SK-N-SH (cell line): ENCODE measurements at regions not wholly inside any gene's neighbourhood (a gene's known extent, or its start where the extent isn't known, plus 50 kb on each side); places are given as distances from the start of the nearest gene placed in this dataset.
"Not testable (repeated sequence)": the region's sequence is repeated elsewhere in the genome, so short reads cannot be mapped to it uniquely, and the experiment has no call there.

Experiments
- CTCF ChIA-PET: fragments of 300-600, 350-600 bp; formaldehyde crosslinking; extraction: SDS; loops from one replicate; lab custom pipeline; 2021; lab: Yijun Ruan, JAX
- POLR2A ChIA-PET: fragments of 350-600 bp; sonication (Branson Sonifier 250); formaldehyde crosslinking; extraction: SDS; loops from one replicate; lab custom pipeline; 2020; ENCODE audit warnings: antibody characterized with exemption, inconsistent platforms; lab: Yijun Ruan, JAX
- DNase-seq: peaks from one replicate; pipeline ENCODE4 v3.0.0; 2012
- H2AFZ ChIP-seq: fragments of 200-600 bp; sonication (generic); 2 replicates; pipeline ENCODE4 v1.8.1; 2016; ENCODE audit warnings: antibody characterized with exemption, mild to moderate bottlenecking, low read depth
- H3F3A ChIP-seq: fragments of 200-600 bp; sonication (generic); replicated peaks from 2 replicates; pipeline ENCODE3; 2016; ENCODE audit warnings: antibody characterized with exemption, mild to moderate bottlenecking; ENCODE audit not compliant: insufficient read depth
- H3K27ac ChIP-seq, 2 experiments: fragments of 200-500 bp in 1 of 2; fragments of 200-600 bp in 1 of 2; sonication (Bioruptor generic) in 1 of 2; sonication (generic), shearing (Covaris generic) in 1 of 2; 2 replicates each; pipeline versions ENCODE4 v1.5.1 to v1.6.1; 2014 to 2016; ENCODE audit warnings: low read depth in 2 of 2, inconsistent platforms in 1 of 2, low read length in 1 of 2, mild to moderate bottlenecking in 1 of 2, mixed read lengths in 1 of 2
- H3K27me3 ChIP-seq: fragments of 200-600 bp; sonication (generic), shearing (Covaris generic); 2 replicates; pipeline ENCODE4 v1.6.1; 2016; ENCODE audit warnings: mixed run types; ENCODE audit not compliant: insufficient read depth
- H3K36me3 ChIP-seq, 2 experiments: fragments of 200-500 bp in 1 of 2; fragments of 200-600 bp in 1 of 2; sonication (Bioruptor generic) in 1 of 2; sonication (generic) in 1 of 2; replicated peaks in 1 of 2; 2 replicates each; pipeline versions ENCODE3 to v1.5.1; 2014 to 2016; ENCODE audit warnings: low read length in 1 of 2, mild to moderate bottlenecking in 1 of 2; ENCODE audit not compliant: insufficient read depth in 2 of 2, control insufficient read depth in 1 of 2
- H3K4me1 ChIP-seq, 2 experiments: fragments of 200-500 bp in 1 of 2; fragments of 200-600 bp in 1 of 2; sonication (Bioruptor generic) in 1 of 2; sonication (generic), shearing (Covaris generic) in 1 of 2; 2 replicates each; pipeline versions ENCODE4 v1.5.1 to v1.6.1; 2014 to 2016; ENCODE audit warnings: low read depth in 1 of 2, low read length in 1 of 2, mixed run types in 1 of 2; ENCODE audit not compliant: insufficient read depth in 2 of 2, control insufficient read depth in 1 of 2
- H3K4me2 ChIP-seq: fragments of 200-600 bp; sonication (generic), shearing (Covaris generic); 2 replicates; pipeline ENCODE4 v1.6.1; 2017; ENCODE audit warnings: mixed run types
- H3K4me3 ChIP-seq, 2 experiments: fragments of 200-500 bp in 1 of 2; fragments of 200-600 bp in 1 of 2; sonication (Bioruptor generic) in 1 of 2; sonication (generic), shearing (Covaris generic) in 1 of 2; 2 replicates each; pipeline versions ENCODE4 v1.5.1 to v1.8.1; 2014 to 2016; ENCODE audit warnings: low read depth in 2 of 2, inconsistent platforms in 1 of 2, low read length in 1 of 2, mild to moderate bottlenecking in 1 of 2, mixed read lengths in 1 of 2, moderate library complexity in 1 of 2
- H3K79me2 ChIP-seq: fragments of 200-600 bp; sonication (generic); 2 replicates; pipeline ENCODE4 v1.8.1; 2017; ENCODE audit warnings: mild to moderate bottlenecking; ENCODE audit not compliant: insufficient read depth
- H3K9ac ChIP-seq: fragments of 200-600 bp; sonication (generic); 2 replicates; pipeline ENCODE4 v1.6.1; 2017; ENCODE audit warnings: mixed run types
- H3K9me2 ChIP-seq: fragments of 200-600 bp; sonication (generic); 2 replicates; pipeline ENCODE4 v1.6.1; 2017; ENCODE audit warnings: mixed run types
- H3K9me3 ChIP-seq: fragments of 200-600 bp; sonication (generic); 2 replicates; pipeline ENCODE4 v1.6.1; 2017; ENCODE audit warnings: mixed run types, mild to moderate bottlenecking, moderate library complexity
- H4K20me1 ChIP-seq: fragments of 200-600 bp; sonication (generic); 2 replicates; pipeline ENCODE4 v1.6.1; 2017; ENCODE audit warnings: mild to moderate bottlenecking, mixed run types; ENCODE audit not compliant: insufficient read depth
- FOSL2 ChIP-seq: IDR thresholded peaks from 2 replicates; pipeline ENCODE4 v1.4.0; 2012; ENCODE audit warnings: low read depth, mild to moderate bottlenecking, moderate library complexity, borderline replicate concordance
- FOXJ3 ChIP-seq: sonication (generic); formaldehyde crosslinking; IDR thresholded peaks from 2 replicates; pipeline ENCODE4 v1.5.1; 2020; ENCODE audit warnings: mild to moderate bottlenecking, missing genetic modification reagents
- IRF3 ChIP-seq: fragments of 150-350 bp; IDR thresholded peaks from 2 replicates; pipeline ENCODE4 v1.6.1; 2016; ENCODE audit warnings: mild to moderate bottlenecking, low read depth, low read length
- MEF2A ChIP-seq: IDR thresholded peaks from 2 replicates; pipeline ENCODE4 v1.4.0; 2012; ENCODE audit warnings: low read depth, borderline replicate concordance
- RFX5 ChIP-seq: IDR thresholded peaks from 2 replicates; pipeline ENCODE4 v1.6.1; 2012; ENCODE audit warnings: mild to moderate bottlenecking, improper control_type of control experiment, low read length
- WGBS: methylation state at CpG from one replicate; pipeline ENCODE4 v1.1.6; 2017; ENCODE audit warnings: low lambda C conversion rate; 5-methylcytosine and 5-hydroxymethylcytosine counted together
- TF ChIP-seq, protein P1 (sequence below): fragments of 200-600 bp; sonication (generic); IDR thresholded peaks from 2 replicates; pipeline ENCODE4 v1.6.1; 2017; ENCODE audit warnings: antibody characterized with exemption, mild to moderate bottlenecking, moderate library complexity

DNA sequence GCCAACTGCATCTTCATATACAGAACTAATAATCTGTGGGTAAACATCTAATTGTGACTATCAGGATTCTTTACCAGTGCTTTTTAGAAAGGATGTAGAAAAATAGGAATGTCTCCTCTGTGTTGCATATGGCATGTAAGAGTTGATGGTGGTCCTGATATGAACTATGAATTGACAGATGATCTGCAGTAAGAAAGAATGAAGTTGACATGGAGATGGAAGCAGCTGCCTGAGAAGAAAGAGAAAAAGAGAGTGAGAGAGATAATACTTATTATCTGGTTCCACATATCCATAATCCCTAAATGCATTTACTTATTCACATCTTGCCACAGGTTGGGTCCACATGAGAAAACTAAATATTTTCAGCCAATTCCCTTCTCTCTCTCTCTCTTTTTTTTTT lies 1022.9 kb downstream of the SLC6A15 start (continued):
- TF ChIP-seq, protein P1, sequence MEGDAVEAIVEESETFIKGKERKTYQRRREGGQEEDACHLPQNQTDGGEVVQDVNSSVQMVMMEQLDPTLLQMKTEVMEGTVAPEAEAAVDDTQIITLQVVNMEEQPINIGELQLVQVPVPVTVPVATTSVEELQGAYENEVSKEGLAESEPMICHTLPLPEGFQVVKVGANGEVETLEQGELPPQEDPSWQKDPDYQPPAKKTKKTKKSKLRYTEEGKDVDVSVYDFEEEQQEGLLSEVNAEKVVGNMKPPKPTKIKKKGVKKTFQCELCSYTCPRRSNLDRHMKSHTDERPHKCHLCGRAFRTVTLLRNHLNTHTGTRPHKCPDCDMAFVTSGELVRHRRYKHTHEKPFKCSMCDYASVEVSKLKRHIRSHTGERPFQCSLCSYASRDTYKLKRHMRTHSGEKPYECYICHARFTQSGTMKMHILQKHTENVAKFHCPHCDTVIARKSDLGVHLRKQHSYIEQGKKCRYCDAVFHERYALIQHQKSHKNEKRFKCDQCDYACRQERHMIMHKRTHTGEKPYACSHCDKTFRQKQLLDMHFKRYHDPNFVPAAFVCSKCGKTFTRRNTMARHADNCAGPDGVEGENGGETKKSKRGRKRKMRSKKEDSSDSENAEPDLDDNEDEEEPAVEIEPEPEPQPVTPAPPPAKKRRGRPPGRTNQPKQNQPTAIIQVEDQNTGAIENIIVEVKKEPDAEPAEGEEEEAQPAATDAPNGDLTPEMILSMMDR = no peak

GRCh38 chr12:83886479-83886878 lies 1026.1 kb downstream of the SLC6A15 start:
- Histone ChIP-seq H3K9ac (no peak overlapping the region), H3K4me2 (no peak overlapping the region), H3K4me3 (no peak overlapping the region), H3K9me2 (no peaks in the 10 kb centered on the region), H3K4me1 (no peaks in the 10 kb centered on the region), H3K27me3 (no peaks in the 10 kb centered on the region), H3F3A (no peaks in the 10 kb centered on the region), H3K9me3 (peaks cover 4% of the 10 kb centered on the region; the same call in 1 of the 2 replicates), H3K36me3 (peaks cover 0 to 4% of the 10 kb centered on the region in 2 experiments), H4K20me1 (no peaks in the 10 kb centered on the region), H3K27ac (no peak overlapping the region), H2AFZ (no peak overlapping the region), H3K79me2 (no peaks in the 10 kb centered on the region)
- ChIA-PET CTCF (no interaction called here), POLR2A (no interaction called here)
- WGBS = 80% methylated on average over 3 of the region's 3 CpGs
- no peak for DNase-seq
- TF ChIP-seq, protein P1 = no peak
- TF ChIP-seq FOSL2 (no peak), IRF3 (no peak), RFX5 (no peak), MEF2A (no peak), FOXJ3 (CRISPR knock-in tag) (no peak)

- H3K4me2 ChIP-seq, H3K9ac ChIP-seq, H4K20me1 ChIP-seq, H3K27ac ChIP-seq, H3K27me3 ChIP-seq, H3K9me2 ChIP-seq, H2AFZ ChIP-seq, H3K4me1 ChIP-seq, H3K4me3 ChIP-seq, POLR2A ChIA-PET, CTCF ChIA-PET, H3K9me3 ChIP-seq, DNase-seq, H3K36me3 ChIP-seq, H3F3A ChIP-seq, H3K79me2 ChIP-seq: not testable (repeated sequence)
- 88% methylated on average over 19 of the region's 20 CpGs for WGBS
Observed at GRCh38 chr12:83870921-83871599, 1041.5 kb downstream of the SLC6A15 start.
